ENCODE measurements at regions not wholly inside any gene's neighbourhood (a gene's known extent, or its start where the extent isn't known, plus 50 kb on each side); places are given as distances from the start of the nearest gene placed in this dataset.

DNA sequence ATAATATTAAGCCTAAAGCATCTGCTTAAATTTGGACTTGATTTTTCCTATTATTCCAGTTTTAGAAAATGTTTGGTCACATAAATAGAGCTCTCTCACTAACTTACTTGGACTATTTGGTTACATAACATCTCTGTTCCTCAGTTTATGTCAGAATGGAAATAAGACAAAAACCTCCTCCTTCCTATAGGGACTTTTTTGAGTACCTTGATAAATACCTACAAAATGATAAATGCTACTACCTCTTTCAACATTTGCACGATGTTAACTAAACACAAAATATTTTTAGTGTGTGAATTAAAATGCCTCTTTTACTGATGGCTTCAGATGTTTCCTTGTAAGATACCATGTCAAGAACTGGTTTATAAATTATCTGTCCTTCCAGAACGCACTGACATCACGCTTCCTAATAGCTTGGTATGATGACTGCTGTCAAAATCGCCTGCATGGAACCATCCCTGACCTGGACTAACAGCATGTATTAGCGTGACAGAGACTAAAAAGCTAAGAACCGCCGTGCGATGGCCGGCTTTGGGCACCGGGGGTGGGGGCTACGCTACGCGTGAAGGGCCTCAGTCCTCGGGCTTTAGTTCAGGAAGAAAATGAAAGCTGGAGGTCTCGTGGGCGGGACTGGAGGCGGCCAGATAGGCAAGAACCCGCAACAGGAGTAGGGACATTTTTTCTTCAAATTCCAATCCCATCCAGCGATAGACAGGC is 133.2 kb upstream of the BARHL2 start:
- TF ChIP-seq POLR2A (IDR thresholded peaks at IDR 0.05) = no peak
- TF ChIP-seq, protein P1, sequence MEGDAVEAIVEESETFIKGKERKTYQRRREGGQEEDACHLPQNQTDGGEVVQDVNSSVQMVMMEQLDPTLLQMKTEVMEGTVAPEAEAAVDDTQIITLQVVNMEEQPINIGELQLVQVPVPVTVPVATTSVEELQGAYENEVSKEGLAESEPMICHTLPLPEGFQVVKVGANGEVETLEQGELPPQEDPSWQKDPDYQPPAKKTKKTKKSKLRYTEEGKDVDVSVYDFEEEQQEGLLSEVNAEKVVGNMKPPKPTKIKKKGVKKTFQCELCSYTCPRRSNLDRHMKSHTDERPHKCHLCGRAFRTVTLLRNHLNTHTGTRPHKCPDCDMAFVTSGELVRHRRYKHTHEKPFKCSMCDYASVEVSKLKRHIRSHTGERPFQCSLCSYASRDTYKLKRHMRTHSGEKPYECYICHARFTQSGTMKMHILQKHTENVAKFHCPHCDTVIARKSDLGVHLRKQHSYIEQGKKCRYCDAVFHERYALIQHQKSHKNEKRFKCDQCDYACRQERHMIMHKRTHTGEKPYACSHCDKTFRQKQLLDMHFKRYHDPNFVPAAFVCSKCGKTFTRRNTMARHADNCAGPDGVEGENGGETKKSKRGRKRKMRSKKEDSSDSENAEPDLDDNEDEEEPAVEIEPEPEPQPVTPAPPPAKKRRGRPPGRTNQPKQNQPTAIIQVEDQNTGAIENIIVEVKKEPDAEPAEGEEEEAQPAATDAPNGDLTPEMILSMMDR (IDR thresholded peaks at IDR 0.05) = no peak
